ENCODE measurements at regions not wholly inside any gene's neighbourhood (a gene's known extent, or its start where the extent isn't known, plus 50 kb on each side); places are given as distances from the start of the nearest gene placed in this dataset.

DNA sequence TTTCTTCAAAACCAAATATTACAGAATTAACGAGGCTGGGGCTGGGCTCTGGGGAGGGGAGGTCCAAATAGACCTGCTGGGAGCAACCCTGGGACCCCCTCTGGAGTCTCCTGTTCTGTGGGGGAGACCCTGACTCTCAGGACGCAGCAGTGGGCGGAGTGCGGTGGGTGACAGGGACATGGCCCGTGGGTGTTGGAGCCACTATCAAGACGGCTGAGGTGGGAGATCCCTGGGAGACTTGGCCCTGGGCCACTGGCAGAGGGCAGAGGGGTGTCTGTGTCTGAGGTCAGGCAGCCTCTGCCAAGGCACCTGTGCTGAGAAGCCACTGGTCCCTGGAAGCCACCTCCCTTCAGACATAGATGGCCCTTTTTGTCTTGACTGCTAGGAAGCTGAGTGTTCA, 79.5 kb upstream of the CTDP1 start:
- Mint-ChIP-seq H3K4me1 (no peaks in the 10 kb centered on the region), H3K9me3 (no peaks in the 10 kb centered on the region), H3K27me3 (ENCODE audit: low read depth in 2 of 2) (peaks cover 10 to 22% of the 10 kb centered on the region in 2 donors), H3K27ac (no peak overlapping the region), H3K36me3 (no peaks in the 10 kb centered on the region), H3K4me3 (no peak overlapping the region)
- intact Hi-C loops (cut with micrococcal nuclease) = no loop called here
- ATAC-seq (no peak), DNase-seq (no peak)
- no peak overlapping the region for H3K4me3 ChIP-seq (ENCODE audit: low read length)
- TF ChIP-seq, protein P1, sequence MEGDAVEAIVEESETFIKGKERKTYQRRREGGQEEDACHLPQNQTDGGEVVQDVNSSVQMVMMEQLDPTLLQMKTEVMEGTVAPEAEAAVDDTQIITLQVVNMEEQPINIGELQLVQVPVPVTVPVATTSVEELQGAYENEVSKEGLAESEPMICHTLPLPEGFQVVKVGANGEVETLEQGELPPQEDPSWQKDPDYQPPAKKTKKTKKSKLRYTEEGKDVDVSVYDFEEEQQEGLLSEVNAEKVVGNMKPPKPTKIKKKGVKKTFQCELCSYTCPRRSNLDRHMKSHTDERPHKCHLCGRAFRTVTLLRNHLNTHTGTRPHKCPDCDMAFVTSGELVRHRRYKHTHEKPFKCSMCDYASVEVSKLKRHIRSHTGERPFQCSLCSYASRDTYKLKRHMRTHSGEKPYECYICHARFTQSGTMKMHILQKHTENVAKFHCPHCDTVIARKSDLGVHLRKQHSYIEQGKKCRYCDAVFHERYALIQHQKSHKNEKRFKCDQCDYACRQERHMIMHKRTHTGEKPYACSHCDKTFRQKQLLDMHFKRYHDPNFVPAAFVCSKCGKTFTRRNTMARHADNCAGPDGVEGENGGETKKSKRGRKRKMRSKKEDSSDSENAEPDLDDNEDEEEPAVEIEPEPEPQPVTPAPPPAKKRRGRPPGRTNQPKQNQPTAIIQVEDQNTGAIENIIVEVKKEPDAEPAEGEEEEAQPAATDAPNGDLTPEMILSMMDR (IDR thresholded peaks at IDR 0.05) = no peak
- H3K27ac ChIP-seq (ENCODE audit: low read length) = no peak overlapping the region
- no peaks in the 10 kb centered on the region for H3K27me3 ChIP-seq (ENCODE audit: control insufficient read depth, insufficient read depth, low read length)
- no peaks in the 10 kb centered on the region for H3K36me3 ChIP-seq (ENCODE audit: control insufficient read depth, insufficient read depth, low read length)
- H3K9me3 ChIP-seq (ENCODE audit: control insufficient read depth, insufficient read depth, low read length) = no peaks in the 10 kb centered on the region
- WGBS (ENCODE audit: insufficient coverage) = 83% methylated on average over 6 of the region's 6 CpGs
- no peaks in the 10 kb centered on the region for H3K4me1 ChIP-seq (ENCODE audit: control insufficient read depth, insufficient read depth, low read length)

DNA sequence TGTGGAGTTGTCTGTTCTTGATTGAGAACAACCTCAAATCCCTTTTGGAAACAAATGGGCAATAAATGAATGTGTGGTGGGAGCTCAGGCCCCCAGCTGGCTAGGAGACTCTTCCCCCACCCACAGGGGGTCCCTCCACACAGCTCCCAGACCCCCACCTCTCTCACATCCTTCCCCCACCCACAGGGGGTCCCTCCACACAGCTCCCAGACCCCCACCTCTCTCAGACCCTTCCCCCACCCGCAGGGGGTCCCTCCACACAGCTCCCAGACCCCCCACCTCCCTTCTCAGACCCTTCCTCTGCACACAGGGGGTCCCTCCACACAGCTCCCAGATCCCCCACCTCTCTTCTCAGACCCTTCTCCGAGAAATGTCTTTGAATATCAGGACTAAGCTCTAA, 79.0 kb upstream of the CTDP1 start:
- 64% methylated on average over 2 of the region's 2 CpGs for WGBS (ENCODE audit: insufficient coverage)

DNA sequence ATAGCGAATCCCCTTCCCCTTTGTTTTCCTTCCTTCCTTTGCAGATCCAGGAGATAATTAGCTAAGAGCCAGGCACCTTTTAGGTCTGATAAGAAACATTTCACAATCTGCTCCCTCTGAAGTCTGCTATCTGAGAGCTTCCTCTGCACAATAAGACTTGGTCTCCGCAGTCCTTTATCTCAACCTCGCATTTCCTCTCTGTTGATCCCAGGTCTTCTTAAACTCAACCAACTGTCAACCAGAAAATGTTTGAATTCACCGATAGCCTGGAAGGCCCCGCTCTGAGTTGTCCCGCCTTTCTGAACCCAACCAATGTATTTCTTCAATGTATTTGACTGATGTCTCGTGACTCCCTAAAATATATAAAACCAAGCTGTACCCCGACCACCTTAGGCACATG, 78.4 kb upstream of the CTDP1 start:
- no peak overlapping the region for H3K4me3 ChIP-seq (ENCODE audit: low read length)
- Mint-ChIP-seq H3K36me3 (no peaks in the 10 kb centered on the region), H3K4me1 (no peaks in the 10 kb centered on the region), H3K4me3 (no peak overlapping the region), H3K27ac (no peak overlapping the region), H3K9me3 (no peaks in the 10 kb centered on the region), H3K27me3 (ENCODE audit: low read depth in 2 of 2) (peaks cover 6 to 12% of the 10 kb centered on the region in 2 donors)
- no peaks in the 10 kb centered on the region for H3K4me1 ChIP-seq (ENCODE audit: control insufficient read depth, insufficient read depth, low read length)
- no peaks in the 10 kb centered on the region for H3K36me3 ChIP-seq (ENCODE audit: control insufficient read depth, insufficient read depth, low read length)
- 35% methylated on average over 8 of the region's 8 CpGs for WGBS (ENCODE audit: insufficient coverage)
- H3K9me3 ChIP-seq (ENCODE audit: control insufficient read depth, insufficient read depth, low read length) = no peaks in the 10 kb centered on the region
- no peak overlapping the region for H3K27ac ChIP-seq (ENCODE audit: low read length)
- TF ChIP-seq, protein P1 (IDR thresholded peaks at IDR 0.05) = no peak
- ATAC-seq = no peak
- H3K27me3 ChIP-seq (ENCODE audit: control insufficient read depth, insufficient read depth, low read length) = no peaks in the 10 kb centered on the region
- no peak for DNase-seq
- intact Hi-C loops (cut with micrococcal nuclease) = no loop called here

More for the DNA sequence above, 79.0 kb upstream of the CTDP1 start:
- no peak for DNase-seq
- no peak overlapping the region for H3K4me3 ChIP-seq (ENCODE audit: low read length)
- intact Hi-C loops (cut with micrococcal nuclease) = no loop called here
- no peaks in the 10 kb centered on the region for H3K9me3 ChIP-seq (ENCODE audit: control insufficient read depth, insufficient read depth, low read length)
- TF ChIP-seq, protein P1 (IDR thresholded peaks at IDR 0.05) = no peak
- Mint-ChIP-seq H3K4me3 (no peak overlapping the region), H3K9me3 (no peaks in the 10 kb centered on the region), H3K27me3 (ENCODE audit: low read depth in 2 of 2) (peaks cover 8 to 18% of the 10 kb centered on the region in 2 donors), H3K27ac (no peak overlapping the region), H3K4me1 (no peaks in the 10 kb centered on the region), H3K36me3 (no peaks in the 10 kb centered on the region)
- H3K27me3 ChIP-seq (ENCODE audit: control insufficient read depth, insufficient read depth, low read length) = no peaks in the 10 kb centered on the region
- no peaks in the 10 kb centered on the region for H3K36me3 ChIP-seq (ENCODE audit: control insufficient read depth, insufficient read depth, low read length)
- no peak for ATAC-seq
- H3K4me1 ChIP-seq (ENCODE audit: control insufficient read depth, insufficient read depth, low read length) = no peaks in the 10 kb centered on the region
- no peak overlapping the region for H3K27ac ChIP-seq (ENCODE audit: low read length)

Data from natural killer cell (primary cell).